Nephron progenitor cell (in vitro differentiated cells): ENCODE measurements at regions not wholly inside any gene's neighbourhood (a gene's known extent, or its start where the extent isn't known, plus 50 kb on each side); places are given as distances from the start of the nearest gene placed in this dataset.
"Not testable (repeated sequence)": the region's sequence is repeated elsewhere in the genome, so short reads cannot be mapped to it uniquely, and the experiment has no call there.

Experiments
- DNase-seq: peaks from one replicate; pipeline ENCODE4 v3.0.0; 2021
- H3K27ac Mint-ChIP-seq: 2 replicates; pipeline ENCODE4 v1.8.0; 2021; ENCODE audit warnings: mild to moderate bottlenecking, moderate library complexity, mixed read lengths
- H3K27me3 Mint-ChIP-seq: 2 replicates; pipeline ENCODE4 v1.8.0; 2021; ENCODE audit warnings: mild to moderate bottlenecking, low read depth, mixed read lengths; ENCODE audit not compliant: poor library complexity
- H3K36me3 Mint-ChIP-seq: 2 replicates; pipeline ENCODE4 v1.8.0; 2021; ENCODE audit warnings: low read depth, mixed read lengths
- H3K4me1 Mint-ChIP-seq: 2 replicates; pipeline ENCODE4 v1.8.0; 2021; ENCODE audit warnings: mixed read lengths
- H3K4me3 Mint-ChIP-seq: 2 replicates; pipeline ENCODE4 v1.8.0; 2021; ENCODE audit warnings: mild to moderate bottlenecking, moderate library complexity, mixed read lengths
- H3K9me3 Mint-ChIP-seq: 2 replicates; pipeline ENCODE4 v1.8.0; 2021; ENCODE audit warnings: mild to moderate bottlenecking, moderate library complexity, mixed read lengths
- TF ChIP-seq, protein P1 (sequence below): fragments of 200-600 bp; sonication (generic); IDR thresholded peaks from 2 replicates; pipeline ENCODE4 v1.5.0; 2021; ENCODE audit warnings: antibody characterized with exemption

DNA sequence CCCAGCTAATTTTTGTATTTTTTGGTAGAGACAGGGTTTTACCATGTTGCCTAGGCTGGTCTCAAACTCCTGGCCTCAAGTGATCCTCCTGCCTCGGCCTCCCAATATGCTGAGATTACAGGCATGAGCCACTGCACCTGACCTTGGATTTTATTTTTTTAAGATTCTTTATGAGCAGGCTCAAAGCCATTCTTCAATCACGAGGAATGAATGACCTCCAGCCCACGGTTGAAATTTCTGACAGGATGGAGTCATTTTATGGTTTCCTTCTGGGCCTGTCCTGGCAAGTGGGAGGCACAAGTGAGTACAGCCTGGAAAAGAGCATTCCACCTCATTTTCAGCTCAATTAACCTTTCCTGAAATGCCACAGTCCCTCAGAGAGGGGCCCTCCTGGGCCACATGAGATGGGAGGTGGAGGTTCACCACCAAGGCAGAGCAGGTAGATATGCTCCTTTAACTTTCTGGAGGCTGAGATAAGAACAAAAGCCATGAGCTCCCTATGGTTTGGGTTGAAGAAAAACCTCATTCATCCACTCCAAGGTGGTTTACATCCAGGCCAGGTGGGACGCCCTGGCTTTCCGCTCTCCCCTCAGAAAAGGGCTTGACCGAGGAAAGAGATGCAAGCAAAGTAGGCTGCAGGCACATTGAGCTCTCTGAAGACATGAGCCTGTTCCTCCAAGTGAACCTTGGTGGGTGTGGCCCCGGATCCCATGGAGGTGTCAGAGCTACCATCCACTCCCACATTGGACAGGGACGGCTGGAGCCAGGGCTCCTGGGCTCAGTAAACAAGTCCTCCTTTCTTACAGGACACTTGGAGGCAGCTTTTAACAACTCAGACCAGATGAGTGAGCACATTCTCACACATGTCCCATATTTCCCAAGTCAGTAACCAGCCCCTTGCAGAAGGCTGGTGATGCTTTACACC lies 208.5 kb upstream of the SSTR4 start:
- H3K27ac Mint-ChIP-seq, result no peak overlapping the region
- H3K4me3 Mint-ChIP-seq, result no peak overlapping the region
- TF ChIP-seq, protein P1, sequence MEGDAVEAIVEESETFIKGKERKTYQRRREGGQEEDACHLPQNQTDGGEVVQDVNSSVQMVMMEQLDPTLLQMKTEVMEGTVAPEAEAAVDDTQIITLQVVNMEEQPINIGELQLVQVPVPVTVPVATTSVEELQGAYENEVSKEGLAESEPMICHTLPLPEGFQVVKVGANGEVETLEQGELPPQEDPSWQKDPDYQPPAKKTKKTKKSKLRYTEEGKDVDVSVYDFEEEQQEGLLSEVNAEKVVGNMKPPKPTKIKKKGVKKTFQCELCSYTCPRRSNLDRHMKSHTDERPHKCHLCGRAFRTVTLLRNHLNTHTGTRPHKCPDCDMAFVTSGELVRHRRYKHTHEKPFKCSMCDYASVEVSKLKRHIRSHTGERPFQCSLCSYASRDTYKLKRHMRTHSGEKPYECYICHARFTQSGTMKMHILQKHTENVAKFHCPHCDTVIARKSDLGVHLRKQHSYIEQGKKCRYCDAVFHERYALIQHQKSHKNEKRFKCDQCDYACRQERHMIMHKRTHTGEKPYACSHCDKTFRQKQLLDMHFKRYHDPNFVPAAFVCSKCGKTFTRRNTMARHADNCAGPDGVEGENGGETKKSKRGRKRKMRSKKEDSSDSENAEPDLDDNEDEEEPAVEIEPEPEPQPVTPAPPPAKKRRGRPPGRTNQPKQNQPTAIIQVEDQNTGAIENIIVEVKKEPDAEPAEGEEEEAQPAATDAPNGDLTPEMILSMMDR, result no peak
- peaks cover 5% of the 10 kb centered on the region for H3K9me3 Mint-ChIP-seq
- peaks cover 12% of the 10 kb centered on the region for H3K27me3 Mint-ChIP-seq
- H3K4me1 Mint-ChIP-seq, result peaks cover 36% of the 10 kb centered on the region
- no peak for DNase-seq
- no peaks in the 10 kb centered on the region for H3K36me3 Mint-ChIP-seq

- DNase-seq, result no peak
- Mint-ChIP-seq H3K36me3 (no peaks in the 10 kb centered on the region), H3K4me1 (peaks cover 22% of the 10 kb centered on the region), H3K9me3 (peaks cover 7% of the 10 kb centered on the region), H3K4me3 (no peak overlapping the region), H3K27ac (no peak overlapping the region), H3K27me3 (peaks cover 12% of the 10 kb centered on the region)
- TF ChIP-seq, protein P1, result no peak
These were observed 207.2 kb upstream of the SSTR4 start for GRCh38 chr20:22827916-22828315.

DNA sequence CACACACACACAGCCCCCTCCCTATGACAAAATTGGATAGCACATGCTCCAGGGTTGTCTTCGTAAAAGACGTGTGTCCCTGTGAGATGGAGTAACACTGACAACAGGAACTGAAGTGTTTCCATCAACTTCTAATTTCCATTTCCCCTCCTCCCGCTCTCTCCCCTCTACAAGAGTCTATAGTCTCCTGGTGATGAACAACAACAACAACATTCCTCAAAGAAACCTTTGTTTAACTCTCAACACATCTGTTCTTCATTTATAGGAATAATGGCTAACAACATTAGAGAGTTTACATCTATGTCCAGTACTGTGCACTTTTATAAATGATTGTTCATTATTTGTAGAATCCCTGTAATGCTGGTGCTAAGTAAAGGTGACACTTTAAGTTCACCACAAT lies 205.8 kb upstream of the SSTR4 start:
- no peaks in the 10 kb centered on the region for H3K36me3 Mint-ChIP-seq
- TF ChIP-seq, protein P1, result no peak
- peaks cover 11% of the 10 kb centered on the region for H3K4me1 Mint-ChIP-seq
- peaks cover 18% of the 10 kb centered on the region for H3K27me3 Mint-ChIP-seq
- no peak for DNase-seq
- peaks cover 7% of the 10 kb centered on the region for H3K9me3 Mint-ChIP-seq
- H3K4me3 Mint-ChIP-seq, result no peak overlapping the region
- H3K27ac Mint-ChIP-seq, result no peak overlapping the region

DNA sequence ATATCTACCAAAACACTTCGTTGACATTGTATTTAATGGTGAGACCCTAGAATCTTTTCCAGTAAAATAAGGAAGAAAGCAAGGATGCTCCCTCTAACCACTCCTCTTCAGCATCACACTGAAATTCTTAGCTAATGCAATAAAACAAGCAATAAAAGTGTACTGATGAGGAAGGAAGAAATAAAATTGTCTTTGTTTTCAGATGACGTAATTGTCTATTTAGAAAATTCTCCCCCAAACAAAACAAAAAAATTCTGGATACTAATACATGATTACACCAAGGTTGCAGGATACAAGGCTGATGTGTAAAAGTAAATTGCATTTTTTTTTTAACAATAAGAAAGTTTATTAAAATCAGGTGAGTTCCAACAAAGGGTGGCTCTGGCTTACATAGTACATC lies 205.0 kb upstream of the SSTR4 start:
- Mint-ChIP-seq H3K9me3 (peaks cover 7% of the 10 kb centered on the region), H3K27ac (no peak overlapping the region), H3K27me3 (peaks cover 19% of the 10 kb centered on the region), H3K4me3 (no peak overlapping the region), H3K36me3 (no peaks in the 10 kb centered on the region), H3K4me1 (peaks cover 9% of the 10 kb centered on the region)
- TF ChIP-seq, protein P1, result no peak
- DNase-seq, result no peak

- H3K4me1 Mint-ChIP-seq, H3K27ac Mint-ChIP-seq, DNase-seq, H3K4me3 Mint-ChIP-seq, H3K9me3 Mint-ChIP-seq, H3K36me3 Mint-ChIP-seq: not testable (repeated sequence)
- H3K27me3 Mint-ChIP-seq, result peaks cover 21% of the 10 kb centered on the region
These were observed 204.4 kb upstream of the SSTR4 start for GRCh38 chr20:22830715-22831114.

DNA sequence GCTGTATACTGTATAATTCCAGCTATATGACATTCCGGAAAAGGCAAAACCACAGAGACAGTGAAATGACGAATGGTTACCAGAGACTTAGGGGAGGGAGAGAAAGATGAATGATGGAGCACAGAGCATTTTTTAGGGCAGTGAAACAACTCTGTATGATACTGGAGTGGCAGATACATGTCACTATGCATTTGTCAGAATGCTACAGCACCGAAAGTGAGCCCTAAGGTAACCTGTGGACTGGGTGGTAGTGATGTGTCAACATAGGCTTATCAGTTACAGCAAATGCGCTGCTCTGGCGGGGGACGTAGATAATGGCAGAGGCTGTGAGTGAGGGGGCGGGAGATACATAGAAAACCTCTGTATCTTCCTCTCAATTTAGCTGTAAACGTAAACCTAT lies 201.3 kb upstream of the SSTR4 start:
- Mint-ChIP-seq H3K9me3 (peaks cover 7% of the 10 kb centered on the region), H3K4me3 (no peak overlapping the region), H3K27ac (no peak overlapping the region), H3K27me3 (peaks cover 14% of the 10 kb centered on the region), H3K4me1 (no peaks in the 10 kb centered on the region), H3K36me3 (no peaks in the 10 kb centered on the region)
- TF ChIP-seq, protein P1, result no peak
- DNase-seq, result no peak
